Fibroblast of the aortic adventitia (primary cell): ENCODE measurements at regions not wholly inside any gene's neighbourhood (a gene's known extent, or its start where the extent isn't known, plus 50 kb on each side); places are given as distances from the start of the nearest gene placed in this dataset.
"Not testable (repeated sequence)": the region's sequence is repeated elsewhere in the genome, so short reads cannot be mapped to it uniquely, and the experiment has no call there.

ENCODE experiments used
- DNase-seq: peaks from one replicate; pipeline ENCODE4 v3.0.0-alpha.2; 2010; ENCODE audit warnings: low read depth
- H3K4me3 ChIP-seq: 2 replicates; pipeline ENCODE4 v1.5.1; 2011; ENCODE audit warnings: low read depth, mild to moderate bottlenecking, control low read depth, low read length, moderate library complexity
- TF ChIP-seq, protein P1 (sequence below): IDR thresholded peaks from 2 replicates; pipeline ENCODE4 v1.5.1; 2011; ENCODE audit warnings: mild to moderate bottlenecking, low read length, control low read depth, inconsistent platforms; ENCODE audit not compliant: insufficient read depth

DNA sequence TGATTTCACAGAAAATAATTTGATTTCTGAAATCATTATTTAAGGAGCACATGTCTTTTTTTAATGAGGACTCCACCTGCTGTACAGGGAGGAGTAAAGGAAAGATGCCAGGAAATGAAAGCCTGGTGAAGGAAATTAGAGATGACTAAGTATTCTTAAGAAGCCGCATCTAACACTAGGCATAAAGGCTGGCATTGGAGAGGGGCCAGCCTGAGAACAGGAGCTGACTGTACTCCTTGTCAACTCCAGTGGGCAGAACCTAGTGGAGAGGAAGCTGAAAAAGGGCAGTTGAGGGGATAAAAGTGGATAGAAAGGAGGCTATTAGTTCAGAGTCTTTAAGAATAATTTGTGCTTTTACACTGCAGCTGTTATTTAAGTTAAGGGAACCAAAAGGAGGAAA, 393.0 kb downstream of the PPP1R2C start:
- no peak for DNase-seq
- TF ChIP-seq, protein P1, sequence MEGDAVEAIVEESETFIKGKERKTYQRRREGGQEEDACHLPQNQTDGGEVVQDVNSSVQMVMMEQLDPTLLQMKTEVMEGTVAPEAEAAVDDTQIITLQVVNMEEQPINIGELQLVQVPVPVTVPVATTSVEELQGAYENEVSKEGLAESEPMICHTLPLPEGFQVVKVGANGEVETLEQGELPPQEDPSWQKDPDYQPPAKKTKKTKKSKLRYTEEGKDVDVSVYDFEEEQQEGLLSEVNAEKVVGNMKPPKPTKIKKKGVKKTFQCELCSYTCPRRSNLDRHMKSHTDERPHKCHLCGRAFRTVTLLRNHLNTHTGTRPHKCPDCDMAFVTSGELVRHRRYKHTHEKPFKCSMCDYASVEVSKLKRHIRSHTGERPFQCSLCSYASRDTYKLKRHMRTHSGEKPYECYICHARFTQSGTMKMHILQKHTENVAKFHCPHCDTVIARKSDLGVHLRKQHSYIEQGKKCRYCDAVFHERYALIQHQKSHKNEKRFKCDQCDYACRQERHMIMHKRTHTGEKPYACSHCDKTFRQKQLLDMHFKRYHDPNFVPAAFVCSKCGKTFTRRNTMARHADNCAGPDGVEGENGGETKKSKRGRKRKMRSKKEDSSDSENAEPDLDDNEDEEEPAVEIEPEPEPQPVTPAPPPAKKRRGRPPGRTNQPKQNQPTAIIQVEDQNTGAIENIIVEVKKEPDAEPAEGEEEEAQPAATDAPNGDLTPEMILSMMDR, result no peak
- H3K4me3 ChIP-seq, result no peak overlapping the region

DNA sequence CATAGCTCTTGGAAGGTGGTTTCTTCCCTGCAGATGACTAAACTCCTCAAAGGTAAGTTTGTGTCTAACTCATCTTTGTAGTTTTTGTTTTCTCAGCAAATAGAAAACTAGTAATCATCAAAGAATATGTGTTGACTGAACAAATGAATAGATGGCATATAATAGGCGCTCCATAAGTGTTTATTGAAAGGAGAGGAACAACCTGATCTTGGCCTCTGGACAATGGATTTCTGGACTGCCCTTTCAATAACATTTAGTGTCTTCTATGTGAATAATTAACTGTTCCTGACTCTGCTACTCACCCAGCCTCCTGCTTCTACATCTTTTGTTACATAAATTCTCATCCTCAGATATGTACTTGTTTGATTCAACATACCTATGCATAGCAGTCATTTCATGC, 399.1 kb downstream of the PPP1R2C start:
- TF ChIP-seq, protein P1, result no peak
- no peak for DNase-seq
- H3K4me3 ChIP-seq, result no peak overlapping the region

DNA sequence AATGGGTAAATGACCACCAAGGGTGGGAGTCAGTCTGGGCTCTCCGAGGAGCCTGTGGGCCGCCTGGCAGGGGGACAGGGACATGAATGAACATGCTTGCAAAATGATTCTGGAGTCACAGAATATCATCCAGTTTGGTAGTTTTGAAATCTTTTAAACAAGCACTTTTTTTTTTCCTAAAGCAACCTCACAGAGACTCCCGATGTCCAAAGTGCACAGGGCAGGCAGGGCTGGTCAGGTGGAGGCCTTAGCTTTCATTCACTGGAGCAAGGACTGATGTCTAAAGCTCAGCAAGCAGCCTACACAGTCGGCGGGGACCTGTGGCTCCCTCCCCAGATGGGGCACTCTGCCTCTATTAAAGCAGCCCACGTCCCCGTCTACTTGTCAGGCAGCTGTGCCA, 402.9 kb downstream of the PPP1R2C start:
- no peak overlapping the region for H3K4me3 ChIP-seq
- TF ChIP-seq, protein P1, result no peak
- no peak for DNase-seq

DNA sequence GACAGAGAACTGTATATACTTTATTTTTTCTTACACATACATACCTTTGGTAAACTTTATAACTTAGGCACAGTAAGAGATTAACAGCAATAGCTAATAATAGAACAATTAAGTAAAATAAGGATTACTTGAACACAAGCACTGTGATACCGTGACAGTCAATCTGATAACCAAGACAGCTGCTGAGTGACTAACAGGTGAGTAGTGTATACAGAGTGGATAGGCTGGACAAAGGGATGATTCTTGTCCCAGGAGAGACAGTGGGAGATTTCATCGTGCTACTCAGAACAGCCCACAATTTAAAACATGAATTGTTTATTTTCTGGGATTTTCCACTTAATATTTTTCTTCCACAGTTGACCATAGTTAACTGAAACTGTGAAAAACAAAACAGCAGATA, 411.8 kb downstream of the PPP1R2C start:
- DNase-seq, result no peak
- no peak overlapping the region for H3K4me3 ChIP-seq
- TF ChIP-seq, protein P1, result no peak

DNA sequence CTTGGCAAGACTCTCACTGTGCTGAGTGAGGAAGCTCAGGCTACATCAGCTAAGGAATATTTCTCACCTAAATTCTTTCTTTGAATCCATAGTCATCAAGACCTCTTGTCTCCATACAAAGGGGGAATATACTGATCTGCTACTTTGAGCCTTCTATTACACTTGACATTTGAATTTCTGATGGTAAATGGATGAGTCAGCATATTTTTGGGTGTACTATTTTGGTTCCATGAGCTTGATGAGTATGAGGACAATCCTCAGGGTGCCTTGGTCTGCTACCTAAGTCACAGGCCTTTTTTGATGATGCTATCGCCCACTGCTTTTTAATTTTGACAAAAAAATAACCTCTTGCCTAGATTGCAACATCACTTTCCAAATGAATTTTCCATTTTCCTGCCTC, 415.7 kb downstream of the PPP1R2C start:
- no peak overlapping the region for H3K4me3 ChIP-seq
- TF ChIP-seq, protein P1, result no peak
- no peak for DNase-seq

DNA sequence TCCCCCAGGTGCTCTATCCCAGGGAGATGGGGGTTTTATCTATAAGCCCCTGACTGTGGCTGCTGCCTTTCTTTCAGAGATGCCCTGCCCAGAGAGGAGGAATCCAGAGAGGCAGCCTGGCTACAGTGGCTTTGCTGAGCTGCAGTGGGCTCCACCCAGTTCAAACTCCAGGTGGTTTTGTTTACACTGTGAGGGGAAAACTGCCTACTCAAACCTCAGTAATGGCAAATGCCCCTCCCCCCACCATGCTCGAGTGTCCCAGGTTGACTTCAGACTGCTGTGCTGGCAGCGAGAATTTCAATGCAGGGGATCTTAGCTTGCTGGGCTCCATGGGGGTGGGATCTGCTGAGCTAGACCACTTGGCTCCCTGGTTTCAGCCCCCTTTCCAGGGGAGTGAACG, 419.6 kb upstream of the CASK start:
- not testable (repeated sequence) for H3K4me3 ChIP-seq, DNase-seq
